ENCODE measurements at regions not wholly inside any gene's neighbourhood (a gene's known extent, or its start where the extent isn't known, plus 50 kb on each side); places are given as distances from the start of the nearest gene placed in this dataset.

DNA sequence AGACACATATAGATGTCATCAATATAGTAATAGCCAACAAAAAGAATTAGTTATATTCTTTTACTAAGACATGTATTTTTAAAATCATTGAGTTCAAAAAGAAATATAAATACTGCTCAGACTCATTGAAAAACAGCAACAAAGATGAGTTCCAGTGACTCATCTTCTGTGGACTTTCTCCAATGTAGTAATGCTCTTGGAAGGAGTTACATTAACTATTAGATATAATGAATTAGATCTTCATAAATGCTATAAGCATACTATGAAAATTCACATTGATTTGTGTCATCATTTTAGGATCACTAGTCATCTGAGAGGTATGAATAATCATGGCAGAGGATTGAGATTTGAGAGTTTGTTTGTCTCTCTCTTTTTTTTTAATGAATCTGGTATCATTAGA, 547.8 kb upstream of the PCDH7 start:
- Histone ChIP-seq H3K36me3 (no peaks in the 10 kb centered on the region), H3K4me1 (no peaks in the 10 kb centered on the region), H3K27ac (no peak overlapping the region), H3K27me3 (no peaks in the 10 kb centered on the region), H3K9me3 (no peaks in the 10 kb centered on the region), H3K4me3 (no peak overlapping the region)
- no peak for DNase-seq (ENCODE audit: extremely low spot score in 2 of 2)
- intact Hi-C loops (cut with DNase I): no loop called here
- TF ChIP-seq POLR2A (IDR thresholded peaks at IDR 0.05) (no peak), POLR2AphosphoS5 (IDR thresholded peaks at IDR 0.05; ENCODE audit: insufficient read depth in 1 of 2, low read depth in 1 of 2) (no peak)
- TF ChIP-seq, protein P1, sequence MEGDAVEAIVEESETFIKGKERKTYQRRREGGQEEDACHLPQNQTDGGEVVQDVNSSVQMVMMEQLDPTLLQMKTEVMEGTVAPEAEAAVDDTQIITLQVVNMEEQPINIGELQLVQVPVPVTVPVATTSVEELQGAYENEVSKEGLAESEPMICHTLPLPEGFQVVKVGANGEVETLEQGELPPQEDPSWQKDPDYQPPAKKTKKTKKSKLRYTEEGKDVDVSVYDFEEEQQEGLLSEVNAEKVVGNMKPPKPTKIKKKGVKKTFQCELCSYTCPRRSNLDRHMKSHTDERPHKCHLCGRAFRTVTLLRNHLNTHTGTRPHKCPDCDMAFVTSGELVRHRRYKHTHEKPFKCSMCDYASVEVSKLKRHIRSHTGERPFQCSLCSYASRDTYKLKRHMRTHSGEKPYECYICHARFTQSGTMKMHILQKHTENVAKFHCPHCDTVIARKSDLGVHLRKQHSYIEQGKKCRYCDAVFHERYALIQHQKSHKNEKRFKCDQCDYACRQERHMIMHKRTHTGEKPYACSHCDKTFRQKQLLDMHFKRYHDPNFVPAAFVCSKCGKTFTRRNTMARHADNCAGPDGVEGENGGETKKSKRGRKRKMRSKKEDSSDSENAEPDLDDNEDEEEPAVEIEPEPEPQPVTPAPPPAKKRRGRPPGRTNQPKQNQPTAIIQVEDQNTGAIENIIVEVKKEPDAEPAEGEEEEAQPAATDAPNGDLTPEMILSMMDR (IDR thresholded peaks at IDR 0.05): no peak

DNA sequence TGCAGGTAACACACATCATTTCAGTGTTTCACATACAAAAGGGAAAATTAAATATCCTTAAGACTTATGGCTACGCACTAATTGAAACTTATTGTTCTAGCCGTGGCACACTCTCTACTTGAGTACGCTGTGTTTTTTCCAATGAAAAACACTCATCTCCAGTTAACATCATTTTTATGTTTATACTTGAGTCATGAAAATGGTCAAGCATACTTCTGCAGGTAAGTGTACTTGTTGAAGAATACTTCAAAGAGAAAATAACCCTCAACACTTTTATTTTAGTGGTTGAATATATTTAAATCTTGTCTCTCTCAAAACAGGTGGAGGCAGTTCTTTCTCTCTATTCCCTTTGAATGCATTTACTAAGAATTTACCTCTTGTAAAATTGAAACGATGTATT, 538.7 kb upstream of the PCDH7 start:
- H3K9me3 ChIP-seq: no peaks in the 10 kb centered on the region
- no peaks in the 10 kb centered on the region for H3K27me3 ChIP-seq
- no peaks in the 10 kb centered on the region for H3K4me1 ChIP-seq
- no peaks in the 10 kb centered on the region for H3K36me3 ChIP-seq
- no peak for DNase-seq (ENCODE audit: extremely low spot score in 2 of 2)
- TF ChIP-seq POLR2AphosphoS5 (IDR thresholded peaks at IDR 0.05; ENCODE audit: insufficient read depth in 1 of 2, low read depth in 1 of 2) (no peak), POLR2A (IDR thresholded peaks at IDR 0.05) (no peak)
- TF ChIP-seq, protein P1 (IDR thresholded peaks at IDR 0.05): no peak
- intact Hi-C loops (cut with DNase I): no loop called here
- no peak overlapping the region for H3K27ac ChIP-seq
- no peak overlapping the region for H3K4me3 ChIP-seq

DNA sequence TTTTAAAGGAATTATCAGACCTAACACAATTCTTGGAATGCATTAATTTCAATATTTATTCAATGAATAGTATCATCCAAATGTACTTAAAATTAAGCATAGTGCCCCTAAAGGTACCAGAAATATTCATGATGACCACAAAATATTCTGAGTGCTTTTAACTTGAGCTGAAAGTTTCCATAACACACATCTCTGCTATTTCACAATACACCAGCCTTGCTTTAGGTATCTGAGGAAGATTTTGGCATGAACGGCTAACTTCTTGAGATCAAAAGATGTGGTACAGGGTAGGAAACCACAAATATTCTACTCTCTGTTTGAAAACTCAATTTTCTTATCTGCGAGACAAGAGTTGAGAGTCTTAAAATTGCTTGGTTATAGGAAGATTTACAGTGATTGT, 538.3 kb upstream of the PCDH7 start:
- TF ChIP-seq POLR2A (IDR thresholded peaks at IDR 0.05) (no peak), POLR2AphosphoS5 (IDR thresholded peaks at IDR 0.05; ENCODE audit: insufficient read depth in 1 of 2, low read depth in 1 of 2) (no peak)
- TF ChIP-seq, protein P1 (IDR thresholded peaks at IDR 0.05): no peak
- H3K36me3 ChIP-seq: no peaks in the 10 kb centered on the region
- H3K9me3 ChIP-seq: no peaks in the 10 kb centered on the region
- H3K4me1 ChIP-seq: no peaks in the 10 kb centered on the region
- no peak overlapping the region for H3K4me3 ChIP-seq
- no peak for DNase-seq (ENCODE audit: extremely low spot score in 2 of 2)
- no peak overlapping the region for H3K27ac ChIP-seq
- intact Hi-C loops (cut with DNase I): no loop called here
- no peaks in the 10 kb centered on the region for H3K27me3 ChIP-seq

DNA sequence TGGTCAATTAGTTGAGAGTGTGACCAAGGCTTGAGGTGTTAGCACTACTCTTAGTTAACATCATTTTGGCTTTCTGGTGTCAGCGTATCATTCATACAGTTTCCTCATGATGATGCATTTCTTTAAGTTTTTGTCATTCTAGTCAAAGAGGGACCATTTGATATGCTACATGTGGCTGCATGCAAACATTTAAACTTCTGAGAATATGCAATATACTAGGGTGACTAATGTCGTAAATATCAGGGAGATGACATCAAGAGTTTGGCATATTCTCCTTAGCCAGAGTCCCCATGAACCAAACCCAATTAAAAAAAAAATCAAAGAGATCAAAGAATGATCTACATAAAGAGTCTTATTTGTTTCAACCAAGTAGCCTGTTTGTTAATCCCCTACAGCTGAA, 537.4 kb upstream of the PCDH7 start:
- no peaks in the 10 kb centered on the region for H3K36me3 ChIP-seq
- no peak overlapping the region for H3K4me3 ChIP-seq
- no peak for DNase-seq (ENCODE audit: extremely low spot score in 2 of 2)
- H3K9me3 ChIP-seq: no peaks in the 10 kb centered on the region
- no peak overlapping the region for H3K27ac ChIP-seq
- no peaks in the 10 kb centered on the region for H3K27me3 ChIP-seq
- TF ChIP-seq POLR2A (IDR thresholded peaks at IDR 0.05): no peak
- TF ChIP-seq POLR2AphosphoS5 (IDR thresholded peaks at IDR 0.05; ENCODE audit: insufficient read depth in 1 of 2, low read depth in 1 of 2): no peak
- TF ChIP-seq, protein P1 (IDR thresholded peaks at IDR 0.05): no peak
- intact Hi-C loops (cut with DNase I): no loop called here
- no peaks in the 10 kb centered on the region for H3K4me1 ChIP-seq

DNA sequence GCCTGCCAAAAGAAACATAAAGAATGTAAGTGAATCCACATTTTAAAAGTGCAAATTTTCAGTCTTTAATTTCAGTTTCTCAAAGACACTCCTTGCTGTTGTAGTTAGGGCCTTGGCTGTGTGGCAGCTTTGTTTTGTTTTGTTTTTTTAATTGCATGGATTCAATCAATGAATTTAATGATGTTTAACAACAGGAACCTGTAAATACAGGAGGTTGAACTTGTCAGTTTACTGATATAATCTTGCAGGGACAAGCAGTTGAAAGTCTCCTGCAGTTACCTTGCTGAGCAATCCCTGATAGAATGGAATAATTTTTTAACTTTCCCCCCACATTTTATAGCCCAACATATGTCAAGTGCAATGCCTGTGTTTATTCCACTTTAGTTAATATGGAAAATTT, 528.3 kb upstream of the PCDH7 start:
- Histone ChIP-seq H3K27ac (no peak overlapping the region), H3K4me1 (no peaks in the 10 kb centered on the region), H3K9me3 (no peaks in the 10 kb centered on the region), H3K27me3 (no peaks in the 10 kb centered on the region), H3K36me3 (no peaks in the 10 kb centered on the region), H3K4me3 (no peak overlapping the region)
- no peak for TF ChIP-seq POLR2AphosphoS5 (IDR thresholded peaks at IDR 0.05; ENCODE audit: insufficient read depth in 1 of 2, low read depth in 1 of 2)
- TF ChIP-seq POLR2A (IDR thresholded peaks at IDR 0.05): no peak
- TF ChIP-seq, protein P1 (IDR thresholded peaks at IDR 0.05): no peak
- intact Hi-C loops (cut with DNase I): no loop called here
- DNase-seq (ENCODE audit: extremely low spot score in 2 of 2): no peak

Data from vagina (tissue), 2 donors.